ENCODE measurements at regions not wholly inside any gene's neighbourhood (a gene's known extent, or its start where the extent isn't known, plus 50 kb on each side); places are given as distances from the start of the nearest gene placed in this dataset.

- H3K4me1 ChIP-seq, result no peaks in the 10 kb centered on the region
- no peak overlapping the region for H3K27ac ChIP-seq
- no peak overlapping the region for H3K4me3 ChIP-seq
- ATAC-seq (no peak), DNase-seq (no peak)
- 88% methylated on average over 11 of the region's 13 CpGs for WGBS (ENCODE audit: insufficient coverage, low coverage, low lambda C conversion rate, missing lambda C conversion rate)
- no peak for TF ChIP-seq POLR2A (IDR thresholded peaks at IDR 0.05)
- no peak for TF ChIP-seq CTCF (IDR thresholded peaks at IDR 0.05)
- no peaks in the 10 kb centered on the region for H3K36me3 ChIP-seq
- no peaks in the 10 kb centered on the region for H3K27me3 ChIP-seq
- no peaks in the 10 kb centered on the region for H3K9me3 ChIP-seq
- intact Hi-C loops (cut with DNase I), result no loop called here
These were observed 126.9 kb downstream of the MTNR1A start for GRCh38 chr4:186428481-186428880.

- no peak overlapping the region for H3K27ac ChIP-seq
- DNase-seq, result no peak
- no peaks in the 10 kb centered on the region for H3K9me3 ChIP-seq
- H3K4me1 ChIP-seq, result no peaks in the 10 kb centered on the region
- WGBS (ENCODE audit: insufficient coverage, low coverage, low lambda C conversion rate, missing lambda C conversion rate), result 53% methylated on average over 4 of the region's 4 CpGs
- TF ChIP-seq CTCF (IDR thresholded peaks at IDR 0.05), result no peak
- TF ChIP-seq POLR2A (IDR thresholded peaks at IDR 0.05), result no peak
- intact Hi-C loops (cut with DNase I), result no loop called here
- H3K4me3 ChIP-seq, result no peak overlapping the region
- no peaks in the 10 kb centered on the region for H3K36me3 ChIP-seq
- no peak for ATAC-seq
- H3K27me3 ChIP-seq, result no peaks in the 10 kb centered on the region
These were observed 130.6 kb downstream of the MTNR1A start for GRCh38 chr4:186424745-186425144.

GRCh38 chr4:186422296-186422695 is 133.1 kb downstream of the MTNR1A start:
- DNase-seq (no peak), ATAC-seq (no peak)
- intact Hi-C loops (cut with DNase I), result no loop called here
- Histone ChIP-seq H3K4me3 (no peak overlapping the region), H3K4me1 (no peaks in the 10 kb centered on the region), H3K27me3 (no peaks in the 10 kb centered on the region), H3K27ac (no peak overlapping the region), H3K9me3 (no peaks in the 10 kb centered on the region), H3K36me3 (no peaks in the 10 kb centered on the region)
- TF ChIP-seq POLR2A (IDR thresholded peaks at IDR 0.05), result no peak
- no peak for TF ChIP-seq CTCF (IDR thresholded peaks at IDR 0.05)
- WGBS (ENCODE audit: insufficient coverage, low coverage, low lambda C conversion rate, missing lambda C conversion rate), result 34% methylated on average over 2 of the region's 2 CpGs

GRCh38 chr4:186416451-186417060 is 138.8 kb downstream of the MTNR1A start:
- peak in 1 of 4 donors; percentile 23 for ATAC-seq
- no peak overlapping the region for H3K27ac ChIP-seq
- no peak overlapping the region for H3K4me3 ChIP-seq
- intact Hi-C loops (cut with DNase I), result no loop called here
- no peaks in the 10 kb centered on the region for H3K4me1 ChIP-seq
- no peaks in the 10 kb centered on the region for H3K27me3 ChIP-seq
- TF ChIP-seq CTCF (IDR thresholded peaks at IDR 0.05) (no peak), POLR2A (IDR thresholded peaks at IDR 0.05) (no peak)
- DNase-seq, result no peak
- H3K36me3 ChIP-seq, result no peaks in the 10 kb centered on the region
- H3K9me3 ChIP-seq, result no peaks in the 10 kb centered on the region
- 53% methylated on average over 5 of the region's 5 CpGs for WGBS (ENCODE audit: insufficient coverage, low coverage, low lambda C conversion rate, missing lambda C conversion rate)

- H3K27ac ChIP-seq, result no peak overlapping the region
- H3K9me3 ChIP-seq, result no peaks in the 10 kb centered on the region
- TF ChIP-seq CTCF (IDR thresholded peaks at IDR 0.05) (no peak), POLR2A (IDR thresholded peaks at IDR 0.05) (no peak)
- no peaks in the 10 kb centered on the region for H3K36me3 ChIP-seq
- no peaks in the 10 kb centered on the region for H3K4me1 ChIP-seq
- no peaks in the 10 kb centered on the region for H3K27me3 ChIP-seq
- no peak overlapping the region for H3K4me3 ChIP-seq
- WGBS (ENCODE audit: insufficient coverage, low coverage, low lambda C conversion rate, missing lambda C conversion rate), result 60% methylated on average over 1 of the region's 1 CpG
- no peak for ATAC-seq
- intact Hi-C loops (cut with DNase I), result no loop called here
- no peak for DNase-seq
These were observed 141.0 kb downstream of the MTNR1A start for GRCh38 chr4:186414390-186414789.
